Endodermal cell (in vitro differentiated cells): ENCODE measurements at regions not wholly inside any gene's neighbourhood (a gene's known extent, or its start where the extent isn't known, plus 50 kb on each side); places are given as distances from the start of the nearest gene placed in this dataset.

ENCODE experiments used
- DNase-seq: peaks from one replicate; pipeline ENCODE4 v3.0.0-alpha.2; 2017
- H3K27ac ChIP-seq: 2 replicates; pipeline ENCODE4 v1.5.1; 2013; ENCODE audit warnings: mild to moderate bottlenecking, low read depth, low read length, moderate library complexity
- H3K27me3 ChIP-seq: 2 replicates; pipeline ENCODE4 v1.6.1; 2013; ENCODE audit warnings: mild to moderate bottlenecking, low read length, moderate library complexity; ENCODE audit not compliant: insufficient read depth, control insufficient read depth, poor library complexity, severe bottlenecking
- H3K36me3 ChIP-seq: 2 replicates; pipeline ENCODE4 v1.7.0; 2013; ENCODE audit warnings: mild to moderate bottlenecking, low read length, moderate library complexity; ENCODE audit not compliant: control insufficient read depth, insufficient read depth
- H3K4me1 ChIP-seq: one replicate; pipeline ENCODE4 v1.7.0; 2013; ENCODE audit warnings: low read length; ENCODE audit not compliant: control insufficient read depth, insufficient read depth
- H3K4me3 ChIP-seq: 2 replicates; pipeline ENCODE4 v1.5.1; 2013; ENCODE audit warnings: mild to moderate bottlenecking, low read length, moderate library complexity
- H3K9ac ChIP-seq: 2 replicates; pipeline ENCODE4 v1.6.1; 2013; ENCODE audit warnings: mild to moderate bottlenecking, low read length, moderate library complexity; ENCODE audit not compliant: poor library complexity, severe bottlenecking; ENCODE audit errors: extremely low read depth
- H3K9me3 ChIP-seq: 2 replicates; pipeline ENCODE4 v1.6.1; 2013; ENCODE audit warnings: mild to moderate bottlenecking, low read length, moderate library complexity; ENCODE audit not compliant: control insufficient read depth
- H3K27ac Mint-ChIP-seq: 2 replicates; pipeline ENCODE4 v1.8.0; 2020; ENCODE audit warnings: mixed read lengths
- H3K27me3 Mint-ChIP-seq: 2 replicates; pipeline ENCODE4 v1.8.0; 2021; ENCODE audit warnings: mild to moderate bottlenecking, mixed read lengths; ENCODE audit not compliant: insufficient read depth
- H3K36me3 Mint-ChIP-seq: 2 replicates; pipeline ENCODE4 v1.8.0; 2020; ENCODE audit warnings: low read depth, mixed read lengths
- H3K4me1 Mint-ChIP-seq: 2 replicates; pipeline ENCODE4 v1.8.0; 2020; ENCODE audit warnings: mixed read lengths
- H3K4me3 Mint-ChIP-seq: 2 replicates; pipeline ENCODE4 v1.8.0; 2020; ENCODE audit warnings: mild to moderate bottlenecking, moderate library complexity, mixed read lengths
- H3K9me3 Mint-ChIP-seq: 2 replicates; pipeline ENCODE4 v1.8.0; 2020; ENCODE audit warnings: mild to moderate bottlenecking, mixed read lengths
- CTCF ChIP-seq: fragments of 200-600 bp; sonication (generic); conservative IDR thresholded peaks from 2 replicates; pipeline ENCODE4 v1.5.0; 2021; ENCODE audit warnings: antibody characterized with exemption, mild to moderate bottlenecking
- WGBS, 2 experiments: methylation state at CpG; one replicate each; pipeline versions ENCODE4 v1.1.5 to v1.1.7; 2013; ENCODE audit warnings: missing lambda C conversion rate in 2 of 2, mixed read lengths in 1 of 2; ENCODE audit not compliant: insufficient coverage in 1 of 2, insufficient read length in 1 of 2; 5-methylcytosine and 5-hydroxymethylcytosine counted together

- Histone ChIP-seq H3K4me1 (no peaks in the 10 kb centered on the region), H3K4me3 (no peak overlapping the region), H3K27ac (no peak overlapping the region), H3K9me3 (no peaks in the 10 kb centered on the region), H3K36me3 (no peaks in the 10 kb centered on the region), H3K27me3 (no peaks in the 10 kb centered on the region), H3K9ac (no peak overlapping the region)
- TF ChIP-seq CTCF: no peak
- H3K36me3 Mint-ChIP-seq: no peaks in the 10 kb centered on the region
- H3K9me3 Mint-ChIP-seq: no peaks in the 10 kb centered on the region
- H3K27ac Mint-ChIP-seq: no peak overlapping the region
- DNase-seq: no peak
- H3K4me1 Mint-ChIP-seq: no peaks in the 10 kb centered on the region
- no peak overlapping the region for H3K4me3 Mint-ChIP-seq
- WGBS, 2 experiments: 62 to 83% methylated on average over 1 to 3 of the region's 3 CpGs
- no peaks in the 10 kb centered on the region for H3K27me3 Mint-ChIP-seq
Measured at GRCh38 chr4:177967328-177967727, 525.1 kb upstream of the AGA start.

- Mint-ChIP-seq H3K4me1 (no peaks in the 10 kb centered on the region), H3K27ac (no peak overlapping the region), H3K27me3 (no peaks in the 10 kb centered on the region), H3K4me3 (no peak overlapping the region), H3K36me3 (no peaks in the 10 kb centered on the region), H3K9me3 (no peaks in the 10 kb centered on the region)
- Histone ChIP-seq H3K27me3 (no peaks in the 10 kb centered on the region), H3K9ac (no peak overlapping the region), H3K4me3 (no peak overlapping the region), H3K9me3 (no peaks in the 10 kb centered on the region), H3K27ac (no peak overlapping the region), H3K4me1 (no peaks in the 10 kb centered on the region), H3K36me3 (no peaks in the 10 kb centered on the region)
- DNase-seq: no peak
- WGBS, 2 experiments: 93 to 95% methylated on average over 2 to 4 of the region's 4 CpGs
- TF ChIP-seq CTCF: no peak
Measured at GRCh38 chr4:177968817-177969442, 526.7 kb upstream of the AGA start.

- DNase-seq: no peak
- Mint-ChIP-seq H3K4me1 (no peaks in the 10 kb centered on the region), H3K27me3 (no peaks in the 10 kb centered on the region), H3K27ac (no peak overlapping the region), H3K36me3 (no peaks in the 10 kb centered on the region), H3K9me3 (no peaks in the 10 kb centered on the region), H3K4me3 (no peak overlapping the region)
- H3K27ac ChIP-seq: no peak overlapping the region
- H3K27me3 ChIP-seq: no peaks in the 10 kb centered on the region
- no peak for TF ChIP-seq CTCF
- no peaks in the 10 kb centered on the region for H3K36me3 ChIP-seq
- 77% methylated on average over 1 of the region's 1 CpG; no CpG with 5 or more reads in 1 of the 2 experiments for WGBS, 2 experiments
- H3K4me3 ChIP-seq: no peak overlapping the region
- no peak overlapping the region for H3K9ac ChIP-seq
- no peaks in the 10 kb centered on the region for H3K4me1 ChIP-seq
- H3K9me3 ChIP-seq: no peaks in the 10 kb centered on the region
Measured at GRCh38 chr4:177974461-177974860, 532.2 kb upstream of the AGA start.
